ENCODE measurements at regions not wholly inside any gene's neighbourhood (a gene's known extent, or its start where the extent isn't known, plus 50 kb on each side); places are given as distances from the start of the nearest gene placed in this dataset.

DNA sequence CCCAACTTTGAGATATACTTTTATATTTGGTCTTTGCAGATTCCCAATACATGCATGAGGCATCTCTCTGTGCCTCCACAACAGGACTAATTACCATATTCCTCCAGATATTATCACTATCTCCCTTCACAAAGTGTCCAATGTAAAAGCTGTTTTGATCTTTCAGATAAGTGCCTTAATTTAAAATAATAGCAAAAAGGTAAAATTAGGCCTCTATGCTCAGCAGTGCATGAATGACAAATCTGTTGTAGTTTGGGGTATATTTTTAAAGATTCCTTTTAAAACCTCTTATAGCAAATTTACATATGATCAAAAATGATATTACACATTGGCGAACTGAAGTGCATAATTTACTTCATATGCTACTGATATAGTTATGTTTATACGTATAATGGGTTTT lies 369.2 kb upstream of the CCNH start:
- ATAC-seq (no peak), DNase-seq (no peak)
- Histone ChIP-seq H3K4me1 (no peaks in the 10 kb centered on the region), H3K4me3 (no peak overlapping the region), H3K36me3 (replicated peaks in 1 of 2; ENCODE audit: insufficient read depth in 1 of 2, low read depth in 2 of 2) (no peaks in the 10 kb centered on the region), H3K27me3 (peaks cover 0 to 6% of the 10 kb centered on the region in 2 donors), H3K27ac (no peak overlapping the region), H3K9me3 (no peaks in the 10 kb centered on the region)
- TF ChIP-seq POLR2A (IDR thresholded peaks at IDR 0.05) (no peak), CTCF (IDR thresholded peaks at IDR 0.05) (no peak)
- WGBS, 2 donors = 75 to 82% methylated on average over 2 of the region's 2 CpGs
- intact Hi-C loops (cut with DNase I) = no loop called here

GRCh38 chr5:87780831-87781760 lies 368.4 kb upstream of the CCNH start:
- Histone ChIP-seq H3K27me3 (peaks cover 0 to 6% of the 10 kb centered on the region in 2 donors), H3K27ac (no peak overlapping the region), H3K36me3 (replicated peaks in 1 of 2; ENCODE audit: insufficient read depth in 1 of 2, low read depth in 2 of 2) (no peaks in the 10 kb centered on the region), H3K4me3 (no peak overlapping the region), H3K9me3 (no peaks in the 10 kb centered on the region), H3K4me1 (no peaks in the 10 kb centered on the region)
- WGBS, 2 donors = 9% methylated on average over 13 of the region's 13 CpGs
- TF ChIP-seq CTCF (IDR thresholded peaks at IDR 0.05) (peak; percentile 56 to 93 (median 88)), POLR2A (IDR thresholded peaks at IDR 0.05) (no peak)
- intact Hi-C loops (cut with DNase I) = no loop called here
- peak; percentile 74 to 83 (median 83) for DNase-seq
- ATAC-seq = peak; percentile 95

- Histone ChIP-seq H3K4me3 (no peak overlapping the region), H3K4me1 (no peaks in the 10 kb centered on the region), H3K27me3 (peaks cover 0 to 6% of the 10 kb centered on the region in 2 donors), H3K27ac (no peak overlapping the region), H3K9me3 (no peaks in the 10 kb centered on the region), H3K36me3 (replicated peaks in 1 of 2; ENCODE audit: insufficient read depth in 1 of 2, low read depth in 2 of 2) (no peaks in the 10 kb centered on the region)
- WGBS, 2 donors = 41 to 43% methylated on average over 1 of the region's 1 CpG
- no peak for TF ChIP-seq POLR2A (IDR thresholded peaks at IDR 0.05)
- TF ChIP-seq CTCF (IDR thresholded peaks at IDR 0.05) = no peak
- DNase-seq (no peak), ATAC-seq (no peak)
- intact Hi-C loops (cut with DNase I) = loop anchor here (5.0 kb wide), 1 partner anchor 903 kb away; no protein-coding TSS in a partner anchor
Measured at GRCh38 chr5:87778876-87779275, 366.1 kb upstream of the CCNH start.

- peaks cover 0 to 6% of the 10 kb centered on the region in 2 donors for H3K27me3 ChIP-seq
- H3K4me1 ChIP-seq = no peaks in the 10 kb centered on the region
- no peaks in the 10 kb centered on the region for H3K36me3 ChIP-seq (replicated peaks in 1 of 2; ENCODE audit: insufficient read depth in 1 of 2, low read depth in 2 of 2)
- ATAC-seq = no peak
- intact Hi-C loops (cut with DNase I) = loop anchor here (5.0 kb wide), 1 partner anchor 904 kb away; no protein-coding TSS in a partner anchor
- H3K27ac ChIP-seq = no peak overlapping the region
- no peak overlapping the region for H3K4me3 ChIP-seq
- TF ChIP-seq CTCF (IDR thresholded peaks at IDR 0.05) = no peak
- TF ChIP-seq POLR2A (IDR thresholded peaks at IDR 0.05) = no peak
- DNase-seq = no peak
- no peaks in the 10 kb centered on the region for H3K9me3 ChIP-seq
- WGBS, 2 donors = 41 to 49% methylated on average over 1 of the region's 1 CpG
Measured at GRCh38 chr5:87777877-87778276, 365.1 kb upstream of the CCNH start.

All from body of pancreas (tissue), 4 donors.